IMR-90 (cell line): ENCODE measurements at regions not wholly inside any gene's neighbourhood (a gene's known extent, or its start where the extent isn't known, plus 50 kb on each side); places are given as distances from the start of the nearest gene placed in this dataset.

ENCODE experiments used
- ATAC-seq: fragments of 200-7000 bp; cut with Tn5 transposase; 2 replicates; pipeline ENCODE4 v1.9.1; 2020; ENCODE audit warnings: low read depth, mild to moderate bottlenecking, moderate library complexity
- BruUV-seq: library from RNA; stranded (reverse); fragments of 400-500 nt; replicated peaks from 2 replicates; lab custom pipeline; 2021; lab: Mats Ljungman, UMichigan
- CTCF ChIA-PET: fragments of 300-600 bp; formaldehyde crosslinking; extraction: SDS; loops from one replicate; lab custom pipeline; 2021; ENCODE audit warnings: antibody characterized with exemption; lab: Yijun Ruan, JAX
- POLR2A ChIA-PET: fragments of 300-600 bp; sonication (Branson Sonifier 250); formaldehyde crosslinking; loops from one replicate; lab custom pipeline; 2022; ENCODE audit warnings: antibody characterized with exemption; ENCODE audit not compliant: unreplicated experiment; lab: Charles Lee
- DNase-seq: peaks from one replicate; pipeline ENCODE4 v3.0.0; 2013
- H2AFZ ChIP-seq: replicated peaks from 2 replicates; pipeline ENCODE3; 2013; ENCODE audit warnings: low read length, mild to moderate bottlenecking; ENCODE audit not compliant: poor library complexity
- H2AK5ac ChIP-seq: 2 replicates; pipeline ENCODE4 v1.6.1; 2013; ENCODE audit warnings: low read depth, low read length, inconsistent platforms
- H2AK9ac ChIP-seq: replicated peaks from 2 replicates; pipeline ENCODE3; 2013; ENCODE audit warnings: mild to moderate bottlenecking, low read depth, low read length, moderate library complexity; ENCODE audit not compliant: poor library complexity
- H2BK120ac ChIP-seq: 2 replicates; pipeline ENCODE4 v1.6.1; 2013; ENCODE audit warnings: low read depth, low read length, inconsistent platforms
- H2BK15ac ChIP-seq: 3 replicates; pipeline ENCODE4 v1.6.1; 2013; ENCODE audit warnings: low read depth, low read length, inconsistent platforms
- H2BK20ac ChIP-seq: 2 replicates; pipeline ENCODE4 v1.6.1; 2013; ENCODE audit warnings: low read depth, mild to moderate bottlenecking, inconsistent platforms, low read length, moderate library complexity
- H2BK5ac ChIP-seq: 2 replicates; pipeline ENCODE4 v1.6.1; 2013; ENCODE audit warnings: mild to moderate bottlenecking, low read depth, low read length, inconsistent platforms; ENCODE audit not compliant: poor library complexity, severe bottlenecking
- H3K14ac ChIP-seq: replicated peaks from 2 replicates; pipeline ENCODE4 v1.6.1; 2013; ENCODE audit warnings: low read depth, low read length, inconsistent platforms
- H3K18ac ChIP-seq: 2 replicates; pipeline ENCODE4 v1.6.1; 2013; ENCODE audit warnings: low read depth, low read length, control low read depth
- H3K23ac ChIP-seq: 2 replicates; pipeline ENCODE4 v1.6.1; 2013; ENCODE audit warnings: low read depth, low read length, inconsistent platforms
- H3K27ac ChIP-seq: 2 replicates; pipeline ENCODE4 v1.5.1; 2013; ENCODE audit warnings: mild to moderate bottlenecking, control low read depth, low read length; ENCODE audit not compliant: insufficient read depth
- H3K27me3 ChIP-seq: 2 replicates; pipeline ENCODE4 v1.6.1; 2013; ENCODE audit warnings: low read length; ENCODE audit not compliant: control insufficient read depth, insufficient read depth
- H3K36me3 ChIP-seq: 2 replicates; pipeline ENCODE4 v1.6.1; 2013; ENCODE audit warnings: low read length, mixed read lengths; ENCODE audit not compliant: control insufficient read depth, insufficient read depth
- H3K4ac ChIP-seq: 2 replicates; pipeline ENCODE4 v1.6.1; 2013; ENCODE audit warnings: low read depth, low read length, inconsistent platforms
- H3K4me1 ChIP-seq: 2 replicates; pipeline ENCODE4 v1.6.1; 2013; ENCODE audit warnings: low read length, mixed read lengths; ENCODE audit not compliant: control insufficient read depth, insufficient read depth
- H3K4me2 ChIP-seq: 2 replicates; pipeline ENCODE4 v1.6.1; 2013; ENCODE audit warnings: low read depth, mild to moderate bottlenecking, control low read depth, low read length, moderate library complexity
- H3K4me3 ChIP-seq: 2 replicates; pipeline ENCODE4 v1.5.1; 2013; ENCODE audit warnings: low read depth, mild to moderate bottlenecking, control low read depth, low read length, moderate library complexity; ENCODE audit not compliant: insufficient read depth
- H3K56ac ChIP-seq: 2 replicates; pipeline ENCODE4 v1.6.1; 2013; ENCODE audit warnings: low read length, inconsistent platforms; ENCODE audit not compliant: insufficient read depth; ENCODE audit errors: extremely low read depth
- H3K79me1 ChIP-seq, 2 experiments: 2 replicates each; pipeline ENCODE4 v1.6.1; 2013; ENCODE audit warnings: low read length in 2 of 2, inconsistent platforms in 1 of 2, low read depth in 1 of 2
- H3K9ac ChIP-seq: 2 replicates; pipeline ENCODE4 v1.6.1; 2013; ENCODE audit warnings: low read depth, low read length, control low read depth
- H3K9me1 ChIP-seq: 2 replicates; pipeline ENCODE4 v1.6.1; 2013; ENCODE audit warnings: low read length, inconsistent platforms; ENCODE audit not compliant: insufficient read depth
- H3K9me3 ChIP-seq: 2 replicates; pipeline ENCODE4 v1.6.1; 2013; ENCODE audit warnings: low read length; ENCODE audit not compliant: control insufficient read depth, insufficient read depth
- H4K20me1 ChIP-seq: 2 replicates; pipeline ENCODE4 v1.6.1; 2013; ENCODE audit warnings: low read length, inconsistent platforms; ENCODE audit not compliant: insufficient read depth
- H4K5ac ChIP-seq: 2 replicates; pipeline ENCODE4 v1.6.1; 2013; ENCODE audit warnings: mild to moderate bottlenecking, low read depth, low read length, control low read depth
- H4K8ac ChIP-seq, 2 experiments: 2 replicates each; pipeline ENCODE4 v1.6.1; 2013; ENCODE audit warnings: low read depth in 2 of 2, low read length in 2 of 2, control low read depth in 1 of 2, inconsistent platforms in 1 of 2
- H4K91ac ChIP-seq: 2 replicates; pipeline ENCODE4 v1.6.1; 2013; ENCODE audit warnings: low read depth, low read length, inconsistent platforms; ENCODE audit not compliant: insufficient read depth
- CEBPB ChIP-seq: IDR thresholded peaks from 2 replicates; pipeline ENCODE4 v1.6.1; 2012; ENCODE audit warnings: low read depth, low read length, improper control_type of control experiment
- CHD1 ChIP-seq: IDR thresholded peaks from 2 replicates; pipeline ENCODE4 v1.6.1; 2012; ENCODE audit warnings: low read depth, low read length, improper control_type of control experiment
- CTCF ChIP-seq: conservative IDR thresholded peaks from 2 replicates; pipeline ENCODE4 v1.5.1; 2012; ENCODE audit warnings: mild to moderate bottlenecking, low read depth, low read length, improper control_type of control experiment
- MAFK ChIP-seq: IDR thresholded peaks from 2 replicates; pipeline ENCODE4 v1.6.1; 2012; ENCODE audit warnings: low read depth, low read length, improper control_type of control experiment
- MAZ ChIP-seq: IDR thresholded peaks from 2 replicates; pipeline ENCODE4 v1.6.1; 2012; ENCODE audit warnings: low read depth, mild to moderate bottlenecking, low read length, improper control_type of control experiment, moderate library complexity, borderline replicate concordance
- MXI1 ChIP-seq: IDR thresholded peaks from 2 replicates; pipeline ENCODE4 v1.6.1; 2012; ENCODE audit warnings: low read depth, mild to moderate bottlenecking, low read length, moderate library complexity, borderline replicate concordance
- NFE2L2 ChIP-seq: fragments of 150-350 bp; IDR thresholded peaks from 2 replicates; pipeline ENCODE4 v1.6.1; 2016; ENCODE audit warnings: low read depth, mild to moderate bottlenecking, low read length
- POLR2A ChIP-seq: IDR thresholded peaks from 2 replicates; pipeline ENCODE4 v1.6.1; 2012; ENCODE audit warnings: mild to moderate bottlenecking, low read depth, low read length
- RAD21 ChIP-seq: IDR thresholded peaks from 2 replicates; pipeline ENCODE4 v1.6.1; 2012; ENCODE audit warnings: low read length, improper control_type of control experiment
- RCOR1 ChIP-seq: IDR thresholded peaks from 2 replicates; pipeline ENCODE4 v1.6.1; 2012; ENCODE audit warnings: mild to moderate bottlenecking, low read length, improper control_type of control experiment; ENCODE audit not compliant: insufficient replicate concordance
- RFX5 ChIP-seq: IDR thresholded peaks from 2 replicates; pipeline ENCODE4 v1.8.0; 2012; ENCODE audit warnings: low read depth, mild to moderate bottlenecking, low read length, moderate library complexity
- SMC3 ChIP-seq: fragments of 150-350 bp; IDR thresholded peaks from 2 replicates; pipeline ENCODE4 v1.6.1; 2016; ENCODE audit warnings: low read depth, mild to moderate bottlenecking, antibody characterized with exemption, low read length, moderate library complexity
- WGBS, 2 experiments: methylation state at CpG; one replicate each; pipeline versions ENCODE4 v1.1.5 to v1.1.7; 2013; ENCODE audit warnings: missing lambda C conversion rate in 2 of 2; ENCODE audit not compliant: insufficient read length in 1 of 2; ENCODE audit errors: extremely low coverage in 2 of 2; 5-methylcytosine and 5-hydroxymethylcytosine counted together
- dilution Hi-C: fragments of 300-500 bp; cut with HindIII; formaldehyde crosslinking; loops from one replicate; pipeline ENCODE4 v1.14.3; 2018; ENCODE audit warnings: low sequenced_read_pairs; ENCODE audit not compliant: unreplicated experiment
- in situ Hi-C: fragments of 300-500 bp; cut with MboI; formaldehyde crosslinking; loops from 3 replicates; pipeline ENCODE4 v1.14.3; 2019; ENCODE audit warnings: low sequenced_read_pairs, inconsistent platforms, mixed read lengths
- intact Hi-C: fragments of 100-400 bp; cut with micrococcal nuclease; formaldehyde crosslinking; loops from 2 replicates; pipeline ENCODE4 v1.10.0; 2022

- Histone ChIP-seq H3K23ac (no peak overlapping the region), H2AK9ac (no peak overlapping the region), H3K4ac (no peak overlapping the region), H4K20me1 (no peaks in the 10 kb centered on the region), H3K56ac (no peak overlapping the region), H4K91ac (no peak overlapping the region), H4K8ac (no peak overlapping the region), H3K79me1 (no peaks in the 10 kb centered on the region), H3K4me1 (no peaks in the 10 kb centered on the region), H2AFZ (no peak overlapping the region), H3K9me1 (no peaks in the 10 kb centered on the region), H3K9ac (no peak overlapping the region), H3K27ac (no peak overlapping the region), H3K18ac (no peak overlapping the region), H3K4me2 (no peak overlapping the region), H4K5ac (no peak overlapping the region), H2BK120ac (no peak overlapping the region), H3K36me3 (no peaks in the 10 kb centered on the region), H3K4me3 (no peak overlapping the region), H3K27me3 (peaks cover 62% of the 10 kb centered on the region), H2AK5ac (no peak overlapping the region), H3K9me3 (no peaks in the 10 kb centered on the region; the same call in 1 of the 2 replicates), H2BK5ac (no peak overlapping the region), H3K14ac (no peak overlapping the region), H2BK15ac (no peak overlapping the region), H2BK20ac (no peak overlapping the region)
- 100% methylated on average over 1 of the region's 7 CpGs; no CpG with 5 or more reads in 1 of the 2 experiments for WGBS, 2 experiments
- CTCF ChIA-PET = interaction anchor here (1.3 kb wide), 1 partner anchor 8 kb away, joined by 4 read pairs; no protein-coding TSS in a partner anchor
- intact Hi-C loops = no loop called here
- TF ChIP-seq MAFK (no peak), MXI1 (no peak), CHD1 (no peak), NFE2L2 (no peak), POLR2A (no peak), RCOR1 (no peak), RFX5 (no peak), RAD21 (no peak), MAZ (no peak), SMC3 (no peak), CEBPB (no peak), CTCF (no peak)
- no TSS peak for BruUV-seq
- no peak for DNase-seq
- dilution Hi-C loops = no loop called here
- no peak for ATAC-seq
- POLR2A ChIA-PET = no interaction called here
- in situ Hi-C loops = no loop called here
Observed at GRCh38 chr9:38125889-38126288, 56.9 kb upstream of the SHB start.
